GM19240 (cell line): ENCODE measurements at regions not wholly inside any gene's neighbourhood (a gene's known extent, or its start where the extent isn't known, plus 50 kb on each side); places are given as distances from the start of the nearest gene placed in this dataset.

Experiments used
- DNase-seq: peaks from one replicate; pipeline ENCODE4 v3.0.0; 2011; ENCODE audit warnings: low spot score; ENCODE audit not compliant: insufficient read length

DNA sequence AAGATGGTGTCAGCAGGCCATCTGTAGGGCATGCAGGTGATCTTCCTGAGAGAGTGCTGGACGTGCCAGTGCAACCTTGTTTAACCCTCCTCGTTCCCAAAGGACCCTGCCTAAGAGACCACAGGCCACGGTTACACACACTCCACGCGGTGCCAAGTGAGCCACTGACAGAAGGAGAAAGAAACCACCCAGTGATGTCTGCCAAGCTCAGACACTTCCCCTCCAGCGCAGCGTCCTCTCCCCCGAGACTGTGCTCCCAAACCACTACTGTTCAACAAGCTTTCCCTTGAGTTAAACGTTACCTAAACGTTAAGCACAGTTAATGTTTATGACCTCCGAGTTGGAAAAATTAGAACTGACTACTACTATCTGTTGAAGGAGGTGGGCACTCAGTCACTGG lies 119.1 kb upstream of the NCK2 start:
- no peak for DNase-seq

DNA sequence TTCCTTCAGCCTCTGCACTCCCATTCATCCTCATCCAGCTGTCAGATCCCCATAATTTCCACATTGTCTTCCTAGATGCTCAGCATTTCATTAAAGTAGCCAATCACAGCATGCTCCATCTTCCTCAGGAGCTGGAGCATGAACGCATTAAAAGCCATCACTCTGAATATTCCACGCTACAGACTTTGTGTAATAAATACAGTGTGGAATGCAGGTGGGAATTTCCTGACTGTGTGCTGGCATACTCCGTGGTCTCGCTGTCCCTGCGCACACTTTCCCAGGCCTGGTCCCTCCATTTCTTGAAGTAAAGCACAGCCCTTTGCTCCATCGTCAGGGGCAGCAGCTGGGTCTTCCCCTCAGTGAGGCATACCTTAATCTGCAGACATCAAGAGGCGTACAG lies 123.7 kb upstream of the NCK2 start:
- no peak for DNase-seq

- DNase-seq, result no peak
These were observed 126.4 kb upstream of the NCK2 start for GRCh38 chr2:105618351-105618659.

DNA sequence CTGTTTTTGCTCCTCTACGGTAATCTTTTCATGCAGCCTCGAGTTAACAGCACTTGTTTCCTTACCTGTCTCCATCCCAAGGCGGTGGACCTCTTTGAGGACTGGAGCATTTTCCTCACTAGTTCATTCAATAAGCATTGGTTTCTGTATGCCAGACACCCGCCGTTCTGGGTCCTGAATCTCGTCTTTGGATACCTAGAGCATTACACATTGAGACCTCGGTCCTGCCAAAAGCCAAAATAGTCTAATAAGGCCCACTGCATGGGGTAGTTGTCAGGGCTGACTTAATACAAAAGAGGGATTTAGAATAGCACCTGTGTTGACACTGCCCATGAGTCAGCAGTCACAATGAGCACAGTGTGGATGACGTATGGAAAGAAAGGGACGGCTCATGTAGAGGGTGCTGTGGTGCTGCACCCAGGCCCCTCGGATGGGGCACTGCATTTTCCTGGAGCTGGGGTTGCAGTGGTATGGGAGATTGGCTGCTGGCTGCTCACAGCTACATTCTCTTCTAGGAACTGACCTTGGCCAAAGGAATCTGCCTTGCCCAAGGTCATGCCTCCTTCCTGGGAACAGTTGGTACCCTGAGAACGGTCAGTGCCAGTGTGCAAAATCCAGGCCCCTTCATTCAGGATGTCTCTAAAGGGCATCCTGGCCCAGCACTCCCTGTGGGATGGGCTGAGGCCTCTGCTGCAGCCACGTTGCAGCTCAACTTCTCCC lies 126.9 kb upstream of the NCK2 start:
- DNase-seq, result no peak

DNA sequence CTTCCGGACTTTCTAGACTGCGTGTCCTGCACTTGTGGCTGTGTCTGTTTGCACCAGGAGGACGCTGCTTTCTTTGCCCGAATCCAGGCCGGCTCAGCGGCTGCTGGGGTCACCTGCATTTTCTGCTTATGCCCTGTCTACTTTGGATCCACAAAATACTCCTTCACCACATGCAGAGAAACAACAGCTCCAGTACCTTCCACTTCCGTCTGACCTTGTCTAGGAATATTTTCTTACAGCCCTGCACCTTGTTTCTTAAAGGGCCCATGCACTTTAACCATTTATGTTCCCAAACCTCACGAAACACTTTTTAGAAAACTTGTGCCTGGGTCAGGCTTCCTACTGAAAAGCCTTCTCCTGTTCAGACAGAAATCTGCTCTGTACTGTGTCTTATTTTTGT lies 129.4 kb upstream of the NCK2 start:
- no peak for DNase-seq

DNA sequence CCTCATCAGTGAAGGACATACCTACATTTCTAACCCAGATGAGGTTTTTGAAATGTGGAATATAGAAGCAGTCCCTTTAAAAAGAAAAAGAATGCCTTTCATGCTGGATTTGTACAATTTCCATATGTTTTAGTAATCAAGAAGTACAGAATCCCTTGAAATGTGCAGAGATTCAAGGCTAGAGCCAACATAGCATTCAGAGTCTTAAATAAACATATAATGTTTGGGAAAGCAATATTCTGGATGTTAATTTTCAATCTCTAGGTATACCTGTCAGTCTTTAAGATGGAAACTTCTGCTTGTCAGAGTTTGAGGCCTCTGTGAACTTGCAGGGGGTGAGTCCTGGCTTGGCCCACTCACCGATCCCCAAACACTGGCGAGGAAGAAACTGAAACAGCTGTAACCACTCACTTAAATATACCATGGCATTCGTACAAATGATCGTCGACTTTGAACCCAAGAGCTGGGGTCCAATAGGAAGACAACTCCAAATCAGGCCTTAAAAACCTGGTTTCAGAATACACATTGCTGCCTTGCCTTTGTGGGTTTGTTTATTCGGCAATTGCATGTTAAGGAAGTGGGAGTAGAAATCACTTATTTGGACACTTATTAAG lies 132.8 kb upstream of the NCK2 start:
- no peak for DNase-seq

GRCh38 chr2:105611333-105611637 lies 133.4 kb upstream of the NCK2 start:
- no peak for DNase-seq

- no peak for DNase-seq
These were observed 134.0 kb upstream of the NCK2 start for GRCh38 chr2:105610576-105611332.

DNA sequence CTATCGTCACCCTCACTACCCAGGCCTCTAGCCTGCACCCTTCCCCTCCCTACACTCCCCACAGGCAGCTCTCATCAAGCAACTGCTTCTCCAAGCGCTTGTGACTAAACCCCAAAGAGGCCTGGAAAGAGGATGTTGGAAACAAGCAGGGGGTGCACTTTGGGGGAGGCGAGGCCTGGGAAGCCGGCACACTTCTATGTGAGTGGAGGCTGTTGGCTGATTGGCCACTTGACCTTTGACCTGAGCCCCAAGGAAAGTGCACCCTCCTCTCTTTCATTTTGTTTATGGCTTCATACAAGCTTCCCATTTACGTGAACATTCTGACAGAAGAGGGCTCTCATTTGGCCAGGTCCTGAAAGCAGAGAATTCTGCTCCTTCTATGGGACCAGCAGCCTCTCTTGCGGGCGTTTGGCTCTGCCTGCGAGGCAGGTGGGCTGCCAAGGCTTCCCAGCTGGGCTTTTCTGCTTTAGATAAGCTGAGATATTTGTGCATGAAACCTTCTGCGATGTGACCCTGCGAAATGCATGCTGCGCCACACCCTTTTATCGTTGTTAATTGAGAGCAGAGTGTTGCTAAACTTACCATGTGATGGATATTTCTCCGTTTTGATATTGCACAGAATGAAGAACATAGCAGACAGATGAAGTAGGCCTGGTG lies 134.8 kb upstream of the NCK2 start:
- no peak for DNase-seq

- no peak for DNase-seq
These were observed 136.7 kb upstream of the NCK2 start for GRCh38 chr2:105607920-105608504.

- DNase-seq, result no peak
These were observed 138.6 kb upstream of the NCK2 start for GRCh38 chr2:105606081-105606480.

DNA sequence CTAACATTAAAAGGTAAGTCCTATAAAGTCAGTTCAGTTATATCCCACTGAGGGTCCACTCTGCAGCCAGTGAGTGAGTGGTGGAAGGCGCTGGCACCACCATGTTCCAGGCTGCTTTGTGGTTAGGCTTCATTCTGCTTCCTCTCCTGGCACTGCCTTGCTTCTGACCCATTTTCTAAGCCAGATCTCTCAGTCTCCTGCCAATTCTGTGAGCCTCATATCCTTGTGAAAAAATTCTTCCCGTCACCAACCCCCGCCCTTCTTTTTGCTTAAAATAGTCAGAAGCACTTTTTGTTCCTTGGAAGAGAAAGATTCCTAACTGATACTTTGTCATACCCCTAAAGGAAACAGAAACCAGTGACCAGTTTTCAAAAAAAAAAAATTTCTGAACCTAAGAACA lies 139.8 kb upstream of the NCK2 start:
- DNase-seq, result no peak

GRCh38 chr2:105600949-105601794 lies 143.5 kb upstream of the NCK2 start:
- no peak for DNase-seq

DNA sequence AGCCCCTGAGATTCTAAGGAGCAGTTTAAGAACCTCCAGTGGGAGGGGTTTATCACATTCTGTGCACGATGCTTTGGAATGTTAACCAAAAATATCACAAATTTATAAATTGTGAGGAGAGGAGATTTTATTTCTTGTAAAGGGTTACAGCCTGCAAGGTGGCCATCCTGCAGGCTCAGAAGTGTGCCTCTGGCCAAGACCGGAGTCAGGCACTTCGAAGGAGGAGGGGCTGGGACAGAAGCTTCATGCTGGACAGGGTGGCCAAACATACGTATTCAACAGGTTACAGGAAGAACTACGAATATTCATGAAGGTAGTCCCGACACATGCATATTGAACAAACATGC lies 144.1 kb upstream of the NCK2 start:
- no peak for DNase-seq

GRCh38 chr2:105600037-105600442 lies 144.7 kb upstream of the NCK2 start:
- DNase-seq, result no peak

- no peak for DNase-seq
These were observed 145.6 kb upstream of the NCK2 start for GRCh38 chr2:105598829-105599698.

DNA sequence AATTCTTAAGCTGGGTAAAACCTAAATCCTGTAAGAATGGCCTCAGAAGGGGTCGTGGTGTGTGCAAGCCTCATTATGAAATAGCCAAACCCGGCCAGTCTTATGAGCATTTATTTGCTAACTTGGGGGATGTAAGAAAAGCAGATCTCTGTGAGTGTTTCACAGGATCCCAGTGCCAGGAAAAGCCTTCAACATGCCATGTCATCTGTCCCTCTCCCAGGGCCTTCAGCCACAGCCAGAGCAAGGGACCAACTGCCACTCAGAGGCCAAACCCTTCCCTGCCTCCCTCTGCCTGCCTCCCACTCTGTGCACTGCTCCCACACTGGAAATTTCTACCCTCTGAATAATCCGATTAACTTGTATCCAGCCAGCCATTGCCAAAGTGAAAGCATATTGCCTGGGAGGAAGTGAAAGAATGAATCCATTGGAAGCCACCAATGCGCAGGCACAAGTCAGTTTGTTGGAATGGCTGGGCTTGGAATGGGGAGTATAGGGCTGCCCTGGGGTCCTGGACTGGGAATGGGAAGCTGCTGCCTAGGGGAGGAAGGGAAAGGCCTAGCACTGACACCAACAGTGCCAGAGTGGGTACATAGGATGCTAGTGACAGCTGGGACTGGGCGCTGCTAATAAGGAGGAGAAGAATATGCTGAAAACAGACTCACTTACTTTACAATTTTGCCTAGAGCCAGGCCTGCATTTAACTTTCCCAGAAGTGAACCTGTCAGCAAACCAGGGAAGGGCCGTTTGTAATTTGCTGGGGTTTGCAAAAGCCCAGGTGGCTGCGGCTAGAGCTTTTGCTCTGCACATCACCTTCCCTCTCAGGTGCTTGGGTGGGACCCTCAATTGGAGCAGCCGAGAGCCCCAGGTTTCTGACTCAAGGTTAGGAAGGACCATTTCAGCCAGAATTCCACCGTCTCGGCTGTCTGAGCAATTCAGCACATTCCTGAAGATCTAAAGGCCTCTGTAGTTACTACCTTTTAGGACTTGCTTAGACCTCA lies 146.6 kb upstream of the NCK2 start:
- no peak for DNase-seq

DNA sequence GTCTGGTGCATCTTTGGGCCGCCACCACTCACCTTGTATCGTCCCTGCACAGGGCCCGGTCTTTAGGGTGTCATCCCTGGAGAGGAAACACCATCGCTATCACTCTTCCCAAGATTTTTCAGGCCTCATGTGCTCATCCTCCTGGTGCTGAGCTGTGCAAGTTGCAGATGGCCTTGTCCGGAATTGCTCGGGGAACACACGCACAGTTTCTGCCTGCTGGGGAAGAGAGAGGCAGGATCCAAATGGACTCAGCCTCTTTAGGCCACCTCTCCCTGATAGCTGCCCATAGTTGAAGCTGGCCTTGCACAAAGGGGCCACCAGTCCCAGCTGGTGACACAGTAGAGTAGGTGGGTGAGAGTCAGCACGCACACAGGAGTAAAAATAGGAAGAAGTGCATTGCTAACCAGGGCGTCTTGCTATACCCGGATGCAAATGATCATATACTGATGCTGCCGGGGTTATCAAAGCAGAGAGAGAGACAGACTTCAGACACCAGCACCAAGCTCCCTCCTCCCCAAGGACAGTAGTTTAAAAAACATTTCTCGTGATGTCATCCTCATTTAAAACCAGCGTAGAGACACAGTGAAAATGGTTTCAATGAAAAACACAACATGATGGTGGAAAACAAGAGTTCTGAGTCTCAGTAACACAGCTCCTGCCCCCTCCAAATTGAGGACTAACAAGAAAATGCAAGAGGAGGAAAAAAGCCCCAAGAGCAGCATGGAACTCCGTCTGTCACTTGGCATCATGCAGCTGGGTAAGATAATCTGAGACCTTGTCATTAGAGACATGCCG lies 147.5 kb upstream of the NCK2 start:
- no peak for DNase-seq
